NCI-H1105 treated with DMSO at 0.1 percent for 48 hours (cell line): ENCODE measurements at regions not wholly inside any gene's neighbourhood (a gene's known extent, or its start where the extent isn't known, plus 50 kb on each side); places are given as distances from the start of the nearest gene placed in this dataset.
"Not testable (repeated sequence)": the region's sequence is repeated elsewhere in the genome, so short reads cannot be mapped to it uniquely, and the experiment has no call there.

Experiments
- DNase-seq: peaks from one replicate; lab custom pipeline; 2025; lab: John Stamatoyannopoulos, UW

DNA sequence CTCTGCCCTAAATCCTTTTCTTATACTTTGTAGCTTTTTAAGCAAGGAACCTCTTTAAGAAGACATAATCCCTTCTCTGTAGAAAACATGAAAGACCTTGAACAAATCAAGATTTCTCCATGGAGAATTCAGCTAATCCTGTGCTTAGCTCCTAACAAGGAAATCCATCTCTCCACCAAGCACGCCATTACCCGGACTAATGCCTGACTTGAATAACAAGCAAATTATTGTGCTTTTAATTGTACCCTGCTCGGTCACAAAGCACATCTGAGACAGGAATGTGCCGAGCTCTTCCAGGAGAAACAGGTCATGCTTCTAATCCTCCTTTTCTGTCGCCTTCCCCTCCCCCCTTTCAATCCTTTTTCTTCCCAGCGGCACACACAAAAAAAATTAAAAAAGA, 141.3 kb downstream of the PSAT1 start:
- no peak for DNase-seq

DNA sequence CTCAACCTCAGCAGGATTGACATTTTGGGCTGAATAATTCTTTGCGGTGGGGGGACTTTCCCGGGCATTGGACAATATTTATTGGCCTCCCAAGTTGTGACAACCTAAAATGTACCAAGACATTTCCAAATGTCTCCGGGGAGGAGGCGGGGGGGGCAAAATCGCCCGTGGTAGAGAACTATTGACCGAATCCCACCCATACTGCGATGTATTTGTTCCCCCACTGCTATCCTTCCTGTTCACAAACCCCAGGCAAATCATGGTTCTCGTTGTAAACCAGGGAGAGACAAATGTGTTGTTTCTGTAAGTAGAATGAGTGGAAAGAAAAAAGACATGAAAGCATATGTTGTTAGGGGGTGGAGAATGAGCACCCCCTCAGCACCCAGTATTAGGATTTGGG, 141.9 kb downstream of the PSAT1 start:
- no peak for DNase-seq

DNA sequence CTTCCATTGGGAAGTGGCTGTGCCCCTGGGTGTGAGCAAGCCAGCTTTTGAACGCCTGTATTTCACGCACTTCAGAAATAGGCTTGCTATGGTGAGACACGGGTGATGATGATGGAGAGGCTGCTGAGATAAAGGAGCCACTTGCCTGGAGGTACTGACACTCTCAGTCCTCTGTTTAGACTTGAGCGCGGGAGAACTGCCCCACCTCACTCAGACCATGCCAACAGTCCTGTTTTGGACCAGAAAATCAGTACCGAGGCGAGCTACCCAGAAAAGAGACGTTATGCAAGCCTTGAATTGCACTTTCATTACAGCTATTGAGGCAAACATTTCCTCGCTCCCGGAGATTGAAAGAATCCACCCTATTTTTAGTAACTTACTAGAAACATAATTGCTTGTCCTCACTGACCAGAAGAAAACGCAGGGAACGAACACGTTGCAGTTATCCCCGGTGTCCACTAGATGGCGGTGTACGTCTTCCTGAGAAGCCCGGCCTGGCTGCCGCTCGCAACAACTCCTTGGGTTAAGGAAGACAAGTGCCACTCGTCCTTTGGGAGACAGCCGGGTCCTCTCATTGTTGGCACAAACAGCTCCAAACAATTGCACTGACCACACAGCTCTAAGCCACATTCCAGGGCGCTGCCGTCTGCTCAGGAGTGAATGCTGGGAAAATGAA, 142.4 kb downstream of the PSAT1 start:
- peak; percentile 89 for DNase-seq

DNA sequence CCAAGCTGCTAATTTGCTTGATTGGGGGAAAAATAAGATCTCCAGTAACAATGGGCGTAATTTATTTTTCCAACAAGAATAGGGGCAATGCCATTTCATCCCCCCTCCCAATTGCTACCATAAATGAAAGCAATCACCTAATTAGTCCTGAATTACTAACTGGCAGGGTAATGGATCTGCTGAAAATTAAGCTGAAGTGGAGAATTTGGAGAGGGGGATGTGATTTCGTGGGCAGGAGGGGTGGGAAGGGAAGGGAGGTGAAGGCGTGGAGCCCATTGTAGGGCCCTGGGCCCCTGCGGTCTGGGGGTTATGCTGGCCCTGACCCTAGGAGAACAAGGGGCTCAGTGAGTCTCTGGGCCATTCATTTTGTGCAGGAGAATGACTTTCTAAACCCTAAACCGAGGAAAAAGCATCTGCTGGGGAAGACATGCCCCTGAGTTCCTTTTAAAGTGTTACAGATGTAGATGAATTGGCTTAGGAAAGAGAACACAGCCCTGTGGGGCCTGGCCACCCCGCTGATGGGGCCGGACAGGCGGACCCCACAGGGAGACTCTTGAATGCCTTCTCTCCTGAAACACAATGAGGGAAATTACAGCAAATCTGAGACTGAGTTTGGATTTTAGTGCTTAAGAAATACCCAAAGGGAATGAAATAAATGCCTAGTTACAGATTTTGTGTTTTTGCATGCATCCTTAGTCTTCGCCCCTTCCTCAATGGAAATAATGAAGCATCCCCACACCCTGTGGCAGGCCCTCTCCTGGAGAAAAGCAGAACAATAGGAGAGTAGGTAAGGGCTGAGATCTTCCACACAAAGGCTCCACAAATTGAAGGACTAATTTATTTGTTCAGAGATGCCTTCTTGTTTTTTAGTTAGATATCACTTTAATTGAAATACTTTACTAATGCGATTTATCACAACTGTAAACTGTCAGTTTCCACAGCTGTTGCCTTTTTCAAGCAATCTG, 143.2 kb downstream of the PSAT1 start:
- DNase-seq: no peak

DNA sequence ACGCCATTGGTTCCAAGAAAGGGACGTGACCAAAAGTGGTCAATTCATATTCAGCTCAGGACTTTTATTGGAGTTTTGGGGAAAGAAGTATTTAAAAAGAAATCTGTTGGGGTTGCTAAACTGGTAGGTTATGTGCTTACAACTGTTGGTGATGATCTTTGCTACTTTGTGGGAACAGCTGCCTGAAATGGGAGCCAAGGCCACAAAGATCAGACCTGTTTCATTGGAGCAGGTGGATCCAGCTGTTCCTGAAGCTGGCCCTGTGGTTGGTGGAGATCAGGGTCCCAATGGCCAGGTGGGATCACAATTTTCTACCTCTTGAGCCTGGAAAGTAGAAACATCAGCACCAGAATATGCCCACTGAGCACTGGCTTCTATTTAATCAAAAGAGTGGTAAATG, 144.5 kb downstream of the PSAT1 start:
- no peak for DNase-seq

DNA sequence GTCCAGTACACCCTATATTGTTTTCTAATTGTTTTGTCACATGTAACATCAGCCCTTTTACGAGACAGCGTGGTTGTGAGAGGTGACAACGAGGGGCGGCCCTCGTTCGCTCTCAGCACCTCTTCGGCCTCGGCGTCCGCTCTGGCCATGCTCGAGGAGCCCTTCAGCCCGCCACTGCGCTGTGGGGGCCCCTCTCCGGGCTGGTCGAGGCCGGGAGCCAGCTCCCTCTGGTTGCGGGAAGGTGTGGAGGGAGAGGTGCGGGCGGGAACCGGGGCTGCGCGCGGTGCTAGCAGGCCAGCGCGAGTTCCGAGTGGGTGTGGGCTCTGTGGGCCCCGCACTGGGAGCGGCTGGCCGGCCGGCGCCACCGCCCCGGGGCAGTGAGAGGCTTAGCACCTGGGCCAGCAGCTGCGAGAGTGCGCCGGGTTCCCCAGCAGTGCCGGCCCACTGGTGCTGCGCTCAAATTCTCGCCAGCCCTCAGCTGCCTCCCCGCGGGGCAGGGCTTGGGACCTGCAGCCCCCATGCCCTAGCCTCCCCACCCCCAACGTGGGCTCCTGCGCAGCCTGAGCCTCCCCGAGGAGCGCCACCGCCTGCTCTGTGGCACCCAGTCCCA, 145.0 kb downstream of the PSAT1 start:
- no peak for DNase-seq

DNA sequence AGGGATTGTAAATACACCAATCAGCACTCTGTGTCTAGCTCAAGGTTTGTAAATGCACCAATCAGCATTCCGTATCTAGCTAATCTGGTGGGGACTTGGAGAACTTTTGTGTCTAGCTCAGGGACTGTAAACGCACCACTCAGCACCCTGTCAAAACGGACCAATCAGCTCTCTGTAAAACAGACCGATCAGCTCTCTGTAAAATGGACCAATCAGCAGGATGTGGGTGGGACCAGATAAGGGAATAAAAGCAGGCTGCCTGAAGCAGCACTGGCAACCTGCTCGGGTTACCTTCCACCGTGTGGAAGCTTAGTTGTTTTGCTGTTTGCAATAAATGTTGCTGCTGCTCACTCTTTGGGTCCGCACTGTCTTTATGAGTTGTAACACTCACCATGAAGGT, 145.7 kb downstream of the PSAT1 start:
- DNase-seq: not testable (repeated sequence)

DNA sequence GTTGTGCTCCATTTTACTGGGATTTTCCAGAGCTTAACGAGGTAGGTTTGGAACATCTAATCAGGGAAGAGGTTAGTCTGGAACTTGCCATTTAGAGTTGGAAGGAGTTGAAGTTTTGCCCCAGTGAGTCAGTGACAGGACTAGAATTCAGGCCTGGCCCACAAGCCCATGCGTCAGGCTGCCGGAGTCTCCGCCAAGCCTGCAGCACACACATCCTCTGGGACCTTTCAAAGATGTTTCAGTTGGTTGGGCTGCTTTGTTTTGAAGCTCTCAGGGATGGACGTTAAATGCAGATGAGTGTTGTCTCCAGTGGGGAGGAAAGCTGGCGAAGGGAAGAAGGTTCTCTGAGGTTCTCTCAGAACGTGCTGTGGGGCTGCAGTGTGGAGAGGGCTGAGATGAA, 147.0 kb downstream of the PSAT1 start:
- no peak for DNase-seq

DNA sequence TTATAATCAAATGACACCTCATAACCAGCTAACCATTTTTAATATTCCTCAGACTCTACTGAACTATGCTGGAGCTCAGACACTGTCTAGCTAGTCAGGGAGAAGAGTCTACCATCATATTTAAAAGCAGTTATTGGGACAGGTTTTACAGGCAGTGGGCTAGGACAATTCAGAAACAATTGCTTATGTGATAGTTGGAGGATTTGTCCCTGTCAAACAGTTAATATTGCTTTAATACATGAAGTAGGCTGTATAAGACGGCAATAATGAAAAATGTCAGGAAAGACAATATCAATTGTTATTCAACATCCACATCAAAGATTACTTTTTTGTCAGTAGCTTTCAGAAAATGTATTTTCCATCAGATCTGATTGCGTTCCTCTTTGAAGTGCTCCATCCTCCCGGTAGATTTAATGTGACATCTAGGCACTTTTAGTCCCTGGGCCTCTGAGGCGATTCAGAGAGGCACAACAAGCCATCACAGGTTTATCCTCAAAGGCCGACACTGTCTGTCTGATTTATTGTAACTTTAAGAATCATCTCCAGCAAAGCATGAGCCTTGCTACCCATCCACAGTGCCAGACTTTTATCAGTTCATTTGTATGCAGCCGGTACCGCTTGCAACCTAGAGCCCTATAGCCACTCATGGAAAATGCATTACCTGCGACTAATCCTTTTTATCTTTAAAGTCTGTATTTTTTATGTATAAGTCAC, 152.2 kb downstream of the PSAT1 start:
- DNase-seq: no peak

DNA sequence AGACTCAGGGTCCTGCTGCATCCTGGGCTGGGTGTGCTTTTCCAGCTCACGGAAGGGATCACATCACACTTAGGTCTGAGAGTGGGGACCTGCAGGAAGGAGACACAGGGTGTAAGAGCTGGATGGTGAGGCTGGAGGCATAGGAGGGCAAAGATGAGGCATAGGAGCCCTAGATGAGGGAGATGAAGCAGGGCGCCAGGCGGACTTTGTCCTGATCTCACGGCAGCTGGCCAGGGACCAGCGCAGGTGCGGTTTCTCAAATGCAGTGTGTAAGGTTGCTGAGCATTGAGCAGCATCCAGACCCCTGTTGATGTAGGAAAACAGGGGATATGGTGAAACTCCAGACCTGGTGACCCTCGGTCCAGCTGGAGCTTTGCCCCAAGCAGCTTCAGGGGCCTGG, 156.5 kb downstream of the PSAT1 start:
- DNase-seq: no peak

DNA sequence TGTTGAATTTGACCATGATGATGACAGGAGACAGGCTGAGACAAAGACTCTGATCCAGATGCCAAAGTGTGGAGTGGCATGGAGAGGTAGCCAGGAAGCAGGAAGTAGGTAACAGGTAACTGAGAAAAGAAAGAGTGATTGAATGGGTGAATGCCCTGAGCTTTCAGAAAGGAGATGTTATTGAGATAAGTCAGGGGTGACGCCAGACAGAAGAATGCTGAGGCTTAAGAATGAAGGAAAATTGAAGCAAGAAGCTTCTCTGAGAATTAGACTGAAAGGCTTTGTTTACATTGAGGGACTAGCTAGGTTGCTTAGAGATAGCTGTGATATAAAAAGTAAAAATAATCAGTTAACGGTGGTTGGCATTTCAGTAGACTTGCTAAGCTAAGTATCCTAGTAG, 165.7 kb downstream of the PSAT1 start:
- no peak for DNase-seq

DNA sequence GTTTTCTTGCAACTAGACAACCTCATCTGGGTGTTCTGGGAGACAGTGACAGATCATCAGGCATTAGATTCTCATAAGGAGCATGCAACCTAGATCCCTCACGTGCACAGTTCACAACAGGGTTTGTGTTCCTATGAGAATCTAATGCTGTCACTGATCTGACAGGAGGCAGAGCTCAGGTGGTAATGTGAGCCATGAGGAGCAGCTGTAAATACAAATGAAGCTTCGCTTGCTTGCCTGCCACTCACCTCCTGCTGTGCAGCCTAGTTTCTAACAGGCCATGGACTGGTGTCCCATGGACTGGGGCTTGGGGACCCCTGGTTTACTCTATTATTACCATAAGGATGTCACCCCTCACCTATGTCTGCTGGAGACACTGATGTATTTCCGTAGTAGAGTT, 166.8 kb downstream of the PSAT1 start:
- no peak for DNase-seq

DNA sequence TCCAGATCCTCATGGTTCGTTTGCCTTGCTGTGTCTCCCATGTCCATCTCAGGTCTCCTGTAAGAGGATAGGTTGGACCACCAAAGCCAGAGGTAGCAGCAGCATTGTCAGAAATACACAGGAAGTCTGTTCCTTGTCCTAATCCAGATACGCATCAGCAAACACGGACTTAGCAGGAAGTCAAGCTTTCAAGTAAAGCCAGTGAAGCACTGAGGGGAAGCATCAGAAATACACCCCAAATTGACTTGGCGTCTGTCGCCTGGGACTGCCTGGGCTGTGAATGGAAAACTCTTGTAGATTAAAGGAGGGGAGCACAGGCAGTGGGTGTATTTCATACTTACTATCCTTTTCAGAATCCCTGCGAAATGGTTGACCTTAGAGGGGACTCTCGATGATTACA, 171.3 kb downstream of the PSAT1 start:
- DNase-seq: no peak

DNA sequence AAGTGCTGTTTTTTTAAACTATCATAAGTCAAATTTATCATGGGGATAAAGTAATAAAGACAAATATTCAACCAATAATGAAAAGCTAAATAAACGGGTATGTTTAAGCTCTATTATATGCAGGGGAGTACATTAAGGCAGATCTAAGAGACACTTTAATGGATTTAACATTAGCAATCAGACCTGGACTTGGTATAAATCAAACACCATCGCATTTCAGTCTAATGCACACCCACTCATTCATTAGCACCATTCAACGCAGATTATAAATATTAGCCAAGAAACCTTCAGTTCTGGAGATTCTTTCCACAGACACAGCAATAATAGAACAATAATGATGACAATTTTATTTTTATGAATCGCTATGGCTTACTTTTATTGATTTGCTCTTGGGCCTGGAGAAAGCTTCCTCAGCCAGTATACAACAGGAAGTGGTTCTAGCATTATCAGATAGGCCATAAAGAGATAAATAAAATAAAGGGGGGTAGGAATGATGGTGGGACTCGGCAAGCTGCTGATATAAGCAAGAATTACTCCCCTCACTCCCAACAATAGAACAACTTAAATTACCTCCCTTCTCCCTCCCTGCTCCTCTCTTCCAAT, 172.2 kb downstream of the PSAT1 start:
- no peak for DNase-seq

DNA sequence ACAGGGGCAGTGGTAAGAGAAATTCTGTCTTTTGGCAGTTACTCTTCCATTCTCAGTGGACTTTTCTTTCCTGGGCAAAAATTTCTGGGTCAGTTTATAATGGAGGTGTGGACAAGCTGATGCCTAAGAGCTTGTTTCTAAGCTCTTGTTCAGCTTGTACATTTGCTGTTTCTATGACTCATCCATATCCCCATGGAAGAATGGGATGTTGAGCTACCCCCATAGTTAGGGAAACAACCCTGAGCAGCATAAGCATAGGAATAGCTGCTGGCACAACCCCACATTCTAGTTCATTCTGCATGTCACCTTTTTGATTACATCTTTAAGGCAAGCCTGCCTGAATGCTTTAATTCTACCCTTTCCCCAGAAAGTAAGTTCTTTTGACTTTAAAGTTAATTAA, 173.3 kb downstream of the PSAT1 start:
- DNase-seq: no peak

DNA sequence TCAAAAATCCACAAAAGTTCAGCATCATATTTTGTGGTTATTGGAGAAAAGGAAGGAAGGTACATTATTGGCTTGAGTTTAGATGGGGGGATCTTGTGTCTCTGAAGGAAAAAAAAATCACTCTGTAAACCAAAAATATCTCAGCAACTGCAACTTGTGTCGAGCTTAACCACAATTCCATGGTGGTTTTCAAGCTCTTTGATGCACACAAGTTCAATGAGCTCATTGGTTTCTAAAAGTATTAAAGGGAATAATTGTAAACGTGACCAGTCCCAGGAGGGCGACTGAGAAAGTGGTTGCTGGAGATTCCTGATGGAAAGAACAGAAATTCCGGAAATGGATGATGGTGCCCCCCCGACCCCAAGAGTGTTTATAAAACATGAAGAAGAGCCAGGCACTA, 173.8 kb downstream of the PSAT1 start:
- DNase-seq: no peak

DNA sequence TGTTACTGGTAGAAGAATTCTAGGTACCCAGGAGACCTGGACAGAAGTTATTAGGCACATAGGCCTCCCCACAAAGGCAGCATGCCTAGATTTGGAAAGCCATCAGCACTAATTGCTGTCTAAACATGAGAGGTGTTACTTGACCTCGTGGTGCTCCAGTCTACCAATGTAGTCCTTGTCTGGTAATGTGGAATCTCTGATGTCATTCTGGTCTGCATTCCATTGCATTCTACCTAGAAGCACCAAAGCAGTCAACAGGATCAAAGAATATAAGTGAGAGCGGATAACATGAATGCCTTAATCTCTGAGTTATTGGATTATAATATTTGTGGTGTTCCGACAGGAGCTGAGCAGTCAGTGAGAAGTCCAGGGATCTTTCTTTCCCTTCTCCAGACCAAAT, 175.2 kb downstream of the PSAT1 start:
- no peak for DNase-seq

DNA sequence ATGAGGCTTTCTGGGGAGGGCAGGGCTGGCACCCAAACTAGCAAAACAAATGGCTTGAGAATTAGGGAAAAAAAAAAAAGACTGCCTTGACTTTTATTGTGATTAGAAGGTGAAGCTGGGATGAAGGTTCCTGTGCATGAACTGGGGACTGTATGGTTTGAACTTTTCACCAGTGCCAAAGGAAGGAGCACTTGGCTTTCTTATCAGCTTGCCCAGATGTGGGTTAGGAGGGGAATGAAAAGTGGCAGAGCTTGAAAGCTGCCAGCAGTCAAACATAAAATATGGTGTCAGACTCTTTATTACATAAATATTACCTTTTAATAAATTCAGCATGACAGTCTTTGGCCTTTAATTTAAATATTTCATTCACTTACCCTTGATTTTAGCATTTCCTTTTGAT, 182.5 kb downstream of the PSAT1 start:
- DNase-seq: no peak

DNA sequence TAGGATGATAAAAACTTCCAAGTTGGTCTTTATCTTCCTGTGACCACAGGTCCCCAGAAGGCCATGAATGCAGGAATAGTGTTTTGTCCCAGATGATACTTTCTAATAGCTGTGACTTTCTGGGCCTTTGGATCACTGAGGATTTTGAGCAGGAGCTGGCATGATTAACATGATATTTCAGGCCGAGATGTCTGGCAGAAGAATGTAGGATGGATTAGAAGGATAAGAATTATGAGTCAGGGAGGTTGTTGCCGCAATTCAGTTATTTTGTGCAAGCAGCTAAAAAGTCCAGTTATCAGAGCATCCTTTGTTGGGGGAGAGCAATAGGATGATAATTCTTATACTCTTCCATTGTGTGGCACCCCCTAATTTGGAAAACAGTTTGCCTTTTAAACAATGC, 189.7 kb downstream of the PSAT1 start:
- no peak for DNase-seq

DNA sequence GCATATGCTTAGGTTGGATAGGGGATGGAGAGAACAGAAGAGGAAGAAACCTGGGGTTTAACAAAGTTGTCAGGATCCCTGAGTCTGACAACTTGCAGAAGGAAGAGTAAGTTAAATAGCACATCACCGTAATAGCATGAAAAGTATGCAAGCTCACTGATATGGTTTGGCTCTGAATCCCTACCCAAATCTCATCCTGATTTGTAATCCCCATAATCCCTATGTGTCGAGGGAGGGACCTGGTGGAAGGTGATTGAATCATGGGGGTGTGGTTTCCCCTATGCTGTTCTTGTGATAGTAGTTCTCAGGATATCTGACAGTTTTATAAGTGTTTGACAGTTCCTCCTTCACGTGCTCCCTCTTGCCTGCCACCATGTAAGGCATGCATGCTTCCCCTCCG, 193.3 kb downstream of the PSAT1 start:
- no peak for DNase-seq

DNA sequence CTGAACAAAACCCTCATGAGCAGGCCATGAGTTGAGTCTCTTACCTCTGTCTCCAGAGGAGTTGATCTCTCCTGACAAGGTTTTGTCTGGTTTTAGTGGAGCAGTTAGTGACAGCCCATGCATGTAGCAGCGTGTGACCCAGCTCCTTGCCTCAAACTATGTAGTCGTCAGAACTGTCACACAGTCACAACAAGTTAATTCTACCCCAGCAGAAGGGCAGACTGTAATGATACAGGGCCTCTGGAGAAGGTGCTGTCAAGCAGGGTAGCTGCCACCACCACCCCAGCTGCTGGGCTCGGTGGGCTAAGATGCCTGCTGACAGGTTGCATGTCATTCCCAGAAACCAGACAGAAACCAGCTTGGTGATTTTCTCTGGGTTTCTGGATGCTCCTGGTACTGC, 194.5 kb downstream of the PSAT1 start:
- DNase-seq: no peak

DNA sequence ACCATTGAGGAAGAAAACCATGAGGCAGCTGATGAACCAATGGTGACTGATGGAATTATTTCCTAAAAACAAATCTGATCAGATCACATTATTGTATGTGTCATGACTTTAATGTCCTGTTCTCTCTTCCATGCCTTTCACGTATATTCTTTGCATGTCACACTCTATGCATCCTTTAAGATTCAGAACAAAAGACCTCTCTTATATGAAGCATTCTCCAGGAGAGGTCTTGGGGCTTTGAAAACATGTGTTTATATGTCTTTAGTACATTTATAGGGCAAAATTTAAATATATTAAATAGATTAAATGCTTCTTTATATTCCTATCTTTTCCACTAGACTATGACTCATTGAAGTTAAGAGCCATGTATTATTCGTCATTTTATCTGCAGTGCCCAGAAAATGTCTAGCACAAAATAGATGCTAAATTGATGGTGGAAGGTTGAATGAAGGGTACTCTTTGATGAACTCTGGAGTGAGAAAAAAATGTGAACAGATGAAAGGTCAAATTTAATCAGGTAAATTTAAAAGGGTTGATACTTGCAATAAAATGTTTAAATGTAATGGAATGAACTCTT, 196.3 kb downstream of the PSAT1 start:
- no peak for DNase-seq
